Kidney epithelial cell (primary cell): ENCODE measurements at regions not wholly inside any gene's neighbourhood (a gene's known extent, or its start where the extent isn't known, plus 50 kb on each side); places are given as distances from the start of the nearest gene placed in this dataset.

Experiments
- DNase-seq: peaks from one replicate; pipeline ENCODE4 v3.0.0-alpha.2; 2010; ENCODE audit warnings: low read depth
- H3K27me3 ChIP-seq: 2 replicates; pipeline ENCODE4 v1.6.0; 2011; ENCODE audit warnings: low read length; ENCODE audit not compliant: control insufficient read depth, insufficient read depth
- H3K36me3 ChIP-seq: 2 replicates; pipeline ENCODE4 v1.5.1; 2011; ENCODE audit warnings: low read length; ENCODE audit not compliant: control insufficient read depth, insufficient read depth
- H3K4me3 ChIP-seq: 2 replicates; pipeline ENCODE4 v1.5.1; 2011; ENCODE audit warnings: low read depth, mild to moderate bottlenecking, control low read depth, low read length
- TF ChIP-seq, protein P1 (sequence below): IDR thresholded peaks from 2 replicates; pipeline ENCODE4 v1.5.1; 2011; ENCODE audit warnings: mild to moderate bottlenecking, moderate library complexity, low read length, control low read depth, inconsistent platforms; ENCODE audit not compliant: insufficient read depth, poor library complexity, severe bottlenecking

DNA sequence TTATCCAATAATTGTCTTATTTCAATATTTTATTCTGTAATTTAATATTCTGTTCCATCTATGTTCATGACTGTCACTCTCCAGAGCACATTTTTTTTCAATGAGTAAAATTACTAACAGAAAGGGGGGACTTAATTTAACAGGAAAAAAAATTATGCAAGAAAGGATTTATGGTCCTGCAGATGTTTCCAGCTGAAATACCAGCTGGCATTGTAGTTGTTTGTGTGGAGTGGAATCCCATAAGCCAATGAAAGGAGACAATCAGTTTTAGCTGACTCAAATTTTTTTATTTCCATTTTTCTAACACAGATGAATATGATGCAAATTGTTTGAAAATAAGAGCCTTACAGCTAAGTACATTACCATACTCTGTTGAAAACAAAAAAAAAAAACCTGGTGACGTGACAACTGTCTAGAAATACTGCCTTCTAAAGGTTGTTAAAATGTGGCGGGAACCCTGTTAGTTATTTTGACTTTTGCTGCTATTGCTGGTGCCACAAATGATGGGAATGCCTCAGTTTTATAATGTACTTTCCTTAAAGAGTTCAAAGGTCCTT lies 389.1 kb downstream of the ETS1 start:
- no peaks in the 10 kb centered on the region for H3K36me3 ChIP-seq
- no peaks in the 10 kb centered on the region for H3K27me3 ChIP-seq
- TF ChIP-seq, protein P1, sequence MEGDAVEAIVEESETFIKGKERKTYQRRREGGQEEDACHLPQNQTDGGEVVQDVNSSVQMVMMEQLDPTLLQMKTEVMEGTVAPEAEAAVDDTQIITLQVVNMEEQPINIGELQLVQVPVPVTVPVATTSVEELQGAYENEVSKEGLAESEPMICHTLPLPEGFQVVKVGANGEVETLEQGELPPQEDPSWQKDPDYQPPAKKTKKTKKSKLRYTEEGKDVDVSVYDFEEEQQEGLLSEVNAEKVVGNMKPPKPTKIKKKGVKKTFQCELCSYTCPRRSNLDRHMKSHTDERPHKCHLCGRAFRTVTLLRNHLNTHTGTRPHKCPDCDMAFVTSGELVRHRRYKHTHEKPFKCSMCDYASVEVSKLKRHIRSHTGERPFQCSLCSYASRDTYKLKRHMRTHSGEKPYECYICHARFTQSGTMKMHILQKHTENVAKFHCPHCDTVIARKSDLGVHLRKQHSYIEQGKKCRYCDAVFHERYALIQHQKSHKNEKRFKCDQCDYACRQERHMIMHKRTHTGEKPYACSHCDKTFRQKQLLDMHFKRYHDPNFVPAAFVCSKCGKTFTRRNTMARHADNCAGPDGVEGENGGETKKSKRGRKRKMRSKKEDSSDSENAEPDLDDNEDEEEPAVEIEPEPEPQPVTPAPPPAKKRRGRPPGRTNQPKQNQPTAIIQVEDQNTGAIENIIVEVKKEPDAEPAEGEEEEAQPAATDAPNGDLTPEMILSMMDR: no peak
- H3K4me3 ChIP-seq: no peak overlapping the region
- DNase-seq: no peak

DNA sequence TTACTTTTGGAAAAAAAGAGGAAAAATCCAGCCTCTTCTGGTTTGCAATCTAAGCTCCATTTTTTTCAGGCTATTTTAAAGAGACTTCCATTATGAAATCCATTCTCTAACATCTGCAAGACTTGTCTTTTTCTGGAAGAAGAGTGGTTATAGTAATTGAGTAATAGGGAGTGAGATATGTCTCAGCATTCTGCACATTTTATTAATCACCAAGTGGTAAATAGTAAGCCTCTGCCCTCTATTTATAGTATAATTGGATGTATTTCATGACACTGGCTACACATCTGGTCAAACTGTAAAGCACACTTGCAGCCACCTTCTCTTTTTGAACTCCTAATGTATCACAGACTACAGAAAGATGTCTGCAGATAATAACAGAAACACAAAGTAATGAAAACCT lies 391.1 kb downstream of the ETS1 start:
- no peaks in the 10 kb centered on the region for H3K27me3 ChIP-seq
- no peak overlapping the region for H3K4me3 ChIP-seq
- H3K36me3 ChIP-seq: no peaks in the 10 kb centered on the region
- no peak for DNase-seq
- TF ChIP-seq, protein P1: no peak

DNA sequence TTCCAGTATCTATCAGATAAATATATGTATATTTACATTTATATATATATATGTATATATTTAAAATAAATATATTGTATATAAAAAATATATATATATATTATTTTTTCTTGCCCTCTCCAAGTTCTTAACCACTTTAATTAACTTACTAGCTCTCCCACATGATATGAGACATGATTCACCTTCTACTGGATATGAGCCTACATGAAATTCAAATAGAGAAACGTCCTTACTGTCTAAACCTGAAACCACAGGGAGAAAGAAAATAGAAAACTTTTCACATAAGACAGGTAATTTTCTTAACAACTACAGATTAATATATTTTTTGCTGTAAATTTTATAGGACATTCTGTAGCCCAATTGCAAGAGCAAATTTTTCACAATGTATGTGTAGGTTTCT lies 391.6 kb downstream of the ETS1 start:
- no peak for DNase-seq
- Histone ChIP-seq H3K27me3 (no peaks in the 10 kb centered on the region), H3K4me3 (no peak overlapping the region), H3K36me3 (no peaks in the 10 kb centered on the region)
- TF ChIP-seq, protein P1: no peak

DNA sequence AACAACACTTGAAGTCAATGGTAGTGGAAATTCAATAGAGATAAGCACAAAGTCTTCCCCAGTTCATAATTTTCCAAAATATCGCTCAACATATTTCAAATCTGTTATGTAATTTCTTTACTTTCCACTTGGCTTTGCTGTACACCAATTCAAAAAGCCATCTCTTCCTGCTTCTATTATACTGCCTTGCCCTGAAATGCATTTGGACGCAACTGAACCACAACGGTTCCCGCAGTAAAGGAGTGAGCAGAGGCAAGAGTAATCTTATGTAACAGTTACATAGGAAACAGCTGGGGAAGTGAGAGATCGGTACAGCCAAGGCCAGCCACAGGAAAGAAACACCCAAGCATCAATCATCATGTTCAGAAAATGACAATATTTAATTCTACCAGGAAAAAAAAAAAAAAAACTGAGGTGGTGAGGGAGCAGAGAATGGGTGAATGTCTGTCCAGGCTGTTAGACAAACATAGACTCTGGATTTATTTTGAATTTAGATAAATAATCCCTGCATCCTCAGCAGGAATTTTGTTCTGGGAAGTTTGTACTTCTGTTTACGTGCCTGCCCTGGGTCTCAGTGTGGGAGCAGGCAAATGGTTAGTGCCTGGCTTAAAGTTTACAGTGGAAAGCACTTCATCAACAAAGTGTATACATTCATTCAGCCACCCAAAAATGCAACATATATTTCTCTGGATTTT lies 392.2 kb downstream of the ETS1 start:
- H3K36me3 ChIP-seq: no peaks in the 10 kb centered on the region
- H3K4me3 ChIP-seq: no peak overlapping the region
- TF ChIP-seq, protein P1: no peak
- DNase-seq: no peak
- H3K27me3 ChIP-seq: no peaks in the 10 kb centered on the region

DNA sequence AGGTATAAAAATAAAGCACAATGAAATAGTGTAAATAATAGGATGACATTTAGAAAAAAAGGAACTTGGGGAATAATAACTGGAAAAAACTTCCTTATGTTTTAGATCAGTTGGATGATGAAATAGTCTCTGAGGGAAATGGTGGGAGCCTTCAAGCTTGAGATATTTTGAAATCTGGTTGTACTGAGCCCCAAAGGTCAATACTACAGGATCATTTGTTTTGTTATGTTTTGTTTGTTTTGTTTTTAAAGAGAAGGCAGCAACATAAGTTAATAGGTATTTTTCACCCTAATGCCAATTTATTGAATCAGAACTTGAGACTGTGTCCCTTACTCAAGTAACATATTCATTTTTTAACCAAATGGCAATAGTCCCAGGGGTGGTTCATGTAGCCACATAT lies 393.1 kb downstream of the ETS1 start:
- H3K36me3 ChIP-seq: no peaks in the 10 kb centered on the region
- TF ChIP-seq, protein P1: no peak
- no peak for DNase-seq
- no peak overlapping the region for H3K4me3 ChIP-seq
- H3K27me3 ChIP-seq: no peaks in the 10 kb centered on the region

DNA sequence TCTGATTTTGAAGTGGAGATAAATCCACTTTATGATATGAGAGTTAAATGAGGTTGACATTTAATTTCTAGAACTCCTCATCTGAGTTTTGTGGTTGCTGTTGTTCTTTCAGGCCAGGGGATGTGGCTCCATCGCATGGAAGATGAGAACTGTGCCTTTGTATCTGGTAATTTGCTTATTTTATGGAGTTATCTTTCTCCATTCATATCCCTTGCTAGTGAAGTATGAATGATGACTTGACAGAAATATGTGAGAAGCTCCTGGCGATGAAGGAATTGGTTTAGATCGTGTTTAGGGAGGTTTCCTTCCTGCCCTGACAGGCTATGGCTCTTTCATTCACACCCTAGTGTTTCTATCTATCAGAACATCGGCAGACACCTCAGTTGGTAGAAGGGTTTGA lies 393.7 kb downstream of the ETS1 start:
- DNase-seq: no peak
- TF ChIP-seq, protein P1: no peak
- Histone ChIP-seq H3K4me3 (no peak overlapping the region), H3K27me3 (no peaks in the 10 kb centered on the region), H3K36me3 (no peaks in the 10 kb centered on the region)
